Ovary (tissue), 7 donors: ENCODE measurements at regions not wholly inside any gene's neighbourhood (a gene's known extent, or its start where the extent isn't known, plus 50 kb on each side); places are given as distances from the start of the nearest gene placed in this dataset.

ENCODE experiments used
- DNase-seq, 5 donors: peaks; one replicate each; pipeline ENCODE4 v3.0.0-alpha.2; 2019 to 2020
- H3K27ac ChIP-seq, 2 donors: fragments of 200-600 bp; one replicate each; pipeline versions ENCODE4 v1.5.1 to v1.8.0; 2019 to 2022
- H3K27me3 ChIP-seq: fragments of 200-600 bp; one replicate; pipeline ENCODE4 v1.8.0; 2022
- H3K36me3 ChIP-seq: fragments of 200-600 bp; sonication (generic); one replicate; pipeline ENCODE4 v1.5.1; 2019
- H3K4me1 ChIP-seq: one replicate; pipeline ENCODE4 v1.8.1; 2013; ENCODE audit warnings: mild to moderate bottlenecking, moderate library complexity; ENCODE audit not compliant: insufficient read depth
- H3K4me3 ChIP-seq: fragments of 200-600 bp; sonication (generic); one replicate; pipeline ENCODE4 v1.5.1; 2017
- H3K9me3 ChIP-seq, 2 donors: fragments of 200-600 bp in 1 of 2; sonication (generic) in 1 of 2; one replicate each; pipeline versions ENCODE4 v1.5.1 to v1.8.1; 2013 to 2019; ENCODE audit warnings: mild to moderate bottlenecking in 1 of 2, moderate library complexity in 1 of 2
- CTCF ChIP-seq, 3 donors: fragments of 450-650 bp in 2 of 3; fragments of 200-600 bp in 1 of 3; IDR thresholded peaks; one replicate each; pipeline versions ENCODE4 v1.5.1 to v1.8.0; 2016 to 2022; ENCODE audit warnings: antibody characterized with exemption in 3 of 3, mild to moderate bottlenecking in 1 of 3
- EP300 ChIP-seq: sonication (generic); formaldehyde crosslinking; IDR thresholded peaks from one replicate; pipeline ENCODE4 v1.6.1; 2017; ENCODE audit warnings: antibody characterized with exemption
- POLR2A ChIP-seq: fragments of 450-650 bp; IDR thresholded peaks from one replicate; pipeline ENCODE4 v1.6.1; 2017; ENCODE audit warnings: antibody characterized with exemption, mild to moderate bottlenecking, moderate library complexity
- WGBS, 3 donors: extraction: QIAGEN DNeasy Blood & Tissue Kit in 1 of 3; methylation state at CpG; one replicate each; pipeline versions ENCODE4 v1.1.5 to v1.1.7; 2013 to 2017; 5-methylcytosine and 5-hydroxymethylcytosine counted together
- intact Hi-C, 4 donors: fragments of 100-400 bp; cut with DNase I; formaldehyde crosslinking; loops; one replicate each; pipeline versions ENCODE4 v1.11.0 to v1.15.1; 2022 to 2023
- donor health status: DM: no; HTN: no; CAD: no; lungs with moderate emphysema.
- donor health status: DM: no; HTN: no; CAD: no.
- donor health status: Bipolar disorder and iron deficiency.
- donor health status: DM: no; HTN: no; CAD: no.
- donor health status: DM: yes; HTN: yes; CAD: no.

GRCh38 chr16:74186561-74186971, 110.0 kb upstream of the PSMD7 start:
- 21 to 27% (median 24%) methylated on average over 3 of the region's 3 CpGs for whole genome bisulfite sequencing, 3 donors
- TF ChIP-seq POLR2A (no peak), CTCF (IDR thresholded peaks at IDR 0.05) (no peak), EP300 (no peak)

GRCh38 chr16:74184839-74185238, 111.8 kb upstream of the PSMD7 start:
- Histone ChIP-seq H3K27me3 (no peaks in the 10 kb centered on the region), H3K36me3 (no peaks in the 10 kb centered on the region), H3K9me3 (peaks cover 0 to 3% of the 10 kb centered on the region in 2 donors), H3K27ac (no peak overlapping the region), H3K4me1 (no peaks in the 10 kb centered on the region), H3K4me3 (no peak overlapping the region)
- no peak for DNase-seq
- TF ChIP-seq POLR2A (no peak), CTCF (IDR thresholded peaks at IDR 0.05) (no peak), EP300 (no peak)
- 20 to 46% (median 27%) methylated on average over 5 of the region's 5 CpGs for WGBS, 3 donors
- intact Hi-C loops, result no loop called here

More at GRCh38 chr16:74186561-74186971, 110.0 kb upstream of the PSMD7 start:
- Histone ChIP-seq H3K36me3 (no peaks in the 10 kb centered on the region), H3K4me3 (no peak overlapping the region), H3K27ac (no peak overlapping the region), H3K4me1 (no peaks in the 10 kb centered on the region), H3K27me3 (no peaks in the 10 kb centered on the region), H3K9me3 (peaks cover 0 to 3% of the 10 kb centered on the region in 2 donors)
- intact Hi-C loops, result no loop called here
- no peak for DNase-seq

- Histone ChIP-seq H3K4me1 (no peaks in the 10 kb centered on the region), H3K27ac (no peak overlapping the region), H3K9me3 (peaks cover 0 to 3% of the 10 kb centered on the region in 2 donors), H3K27me3 (no peaks in the 10 kb centered on the region), H3K4me3 (no peak overlapping the region), H3K36me3 (no peaks in the 10 kb centered on the region)
- intact Hi-C loops, result no loop called here
- WGBS, 3 donors, result 55 to 57% (median 55%) methylated on average over 4 of the region's 4 CpGs
- DNase-seq, result no peak
- TF ChIP-seq CTCF (IDR thresholded peaks at IDR 0.05) (no peak), POLR2A (no peak), EP300 (no peak)
These were observed 112.8 kb upstream of the PSMD7 start for GRCh38 chr16:74183601-74184360.

- DNase-seq, result peak in 1 of 5 donors; percentile 16
- TF ChIP-seq POLR2A (no peak), CTCF (IDR thresholded peaks at IDR 0.05) (no peak), EP300 (no peak)
- Histone ChIP-seq H3K27me3 (no peaks in the 10 kb centered on the region), H3K9me3 (no peaks in the 10 kb centered on the region), H3K4me3 (peak overlapping the region; percentile 28), H3K4me1 (peaks cover 2% of the 10 kb centered on the region), H3K36me3 (no peaks in the 10 kb centered on the region), H3K27ac (no peak overlapping the region)
- intact Hi-C loops, result no loop called here
- WGBS, 3 donors, result 3 to 5% (median 3%) methylated on average over 8 of the region's 8 CpGs
These were observed 126.8 kb upstream of the PSMD7 start for GRCh38 chr16:74169687-74170376.
